IMR-90 (cell line): ENCODE measurements at regions not wholly inside any gene's neighbourhood (a gene's known extent, or its start where the extent isn't known, plus 50 kb on each side); places are given as distances from the start of the nearest gene placed in this dataset.
A peak's percentile ranks its signal among the peaks of the same experiment; 100 is the strongest.

ENCODE experiments used
- ATAC-seq: fragments of 200-7000 bp; cut with Tn5 transposase; 2 replicates; pipeline ENCODE4 v1.9.1; 2020; ENCODE audit warnings: low read depth, mild to moderate bottlenecking, moderate library complexity
- BruUV-seq: library from RNA; stranded (reverse); fragments of 400-500 nt; replicated peaks from 2 replicates; lab custom pipeline; 2021; lab: Mats Ljungman, UMichigan
- CTCF ChIA-PET: fragments of 300-600 bp; formaldehyde crosslinking; extraction: SDS; loops from one replicate; lab custom pipeline; 2021; ENCODE audit warnings: antibody characterized with exemption; lab: Yijun Ruan, JAX
- POLR2A ChIA-PET: fragments of 300-600 bp; sonication (Branson Sonifier 250); formaldehyde crosslinking; loops from one replicate; lab custom pipeline; 2022; ENCODE audit warnings: antibody characterized with exemption; ENCODE audit not compliant: unreplicated experiment; lab: Charles Lee
- DNase-seq: peaks from one replicate; pipeline ENCODE4 v3.0.0; 2013
- H2AFZ ChIP-seq: replicated peaks from 2 replicates; pipeline ENCODE3; 2013; ENCODE audit warnings: low read length, mild to moderate bottlenecking; ENCODE audit not compliant: poor library complexity
- H2AK5ac ChIP-seq: 2 replicates; pipeline ENCODE4 v1.6.1; 2013; ENCODE audit warnings: low read depth, low read length, inconsistent platforms
- H2AK9ac ChIP-seq: replicated peaks from 2 replicates; pipeline ENCODE3; 2013; ENCODE audit warnings: mild to moderate bottlenecking, low read depth, low read length, moderate library complexity; ENCODE audit not compliant: poor library complexity
- H2BK120ac ChIP-seq: 2 replicates; pipeline ENCODE4 v1.6.1; 2013; ENCODE audit warnings: low read depth, low read length, inconsistent platforms
- H2BK15ac ChIP-seq: 3 replicates; pipeline ENCODE4 v1.6.1; 2013; ENCODE audit warnings: low read depth, low read length, inconsistent platforms
- H2BK20ac ChIP-seq: 2 replicates; pipeline ENCODE4 v1.6.1; 2013; ENCODE audit warnings: low read depth, mild to moderate bottlenecking, inconsistent platforms, low read length, moderate library complexity
- H2BK5ac ChIP-seq: 2 replicates; pipeline ENCODE4 v1.6.1; 2013; ENCODE audit warnings: mild to moderate bottlenecking, low read depth, low read length, inconsistent platforms; ENCODE audit not compliant: poor library complexity, severe bottlenecking
- H3K14ac ChIP-seq: replicated peaks from 2 replicates; pipeline ENCODE4 v1.6.1; 2013; ENCODE audit warnings: low read depth, low read length, inconsistent platforms
- H3K18ac ChIP-seq: 2 replicates; pipeline ENCODE4 v1.6.1; 2013; ENCODE audit warnings: low read depth, low read length, control low read depth
- H3K23ac ChIP-seq: 2 replicates; pipeline ENCODE4 v1.6.1; 2013; ENCODE audit warnings: low read depth, low read length, inconsistent platforms
- H3K27ac ChIP-seq: 2 replicates; pipeline ENCODE4 v1.5.1; 2013; ENCODE audit warnings: mild to moderate bottlenecking, control low read depth, low read length; ENCODE audit not compliant: insufficient read depth
- H3K27me3 ChIP-seq: 2 replicates; pipeline ENCODE4 v1.6.1; 2013; ENCODE audit warnings: low read length; ENCODE audit not compliant: control insufficient read depth, insufficient read depth
- H3K36me3 ChIP-seq: 2 replicates; pipeline ENCODE4 v1.6.1; 2013; ENCODE audit warnings: low read length, mixed read lengths; ENCODE audit not compliant: control insufficient read depth, insufficient read depth
- H3K4ac ChIP-seq: 2 replicates; pipeline ENCODE4 v1.6.1; 2013; ENCODE audit warnings: low read depth, low read length, inconsistent platforms
- H3K4me1 ChIP-seq: 2 replicates; pipeline ENCODE4 v1.6.1; 2013; ENCODE audit warnings: low read length, mixed read lengths; ENCODE audit not compliant: control insufficient read depth, insufficient read depth
- H3K4me2 ChIP-seq: 2 replicates; pipeline ENCODE4 v1.6.1; 2013; ENCODE audit warnings: low read depth, mild to moderate bottlenecking, control low read depth, low read length, moderate library complexity
- H3K4me3 ChIP-seq: 2 replicates; pipeline ENCODE4 v1.5.1; 2013; ENCODE audit warnings: low read depth, mild to moderate bottlenecking, control low read depth, low read length, moderate library complexity; ENCODE audit not compliant: insufficient read depth
- H3K56ac ChIP-seq: 2 replicates; pipeline ENCODE4 v1.6.1; 2013; ENCODE audit warnings: low read length, inconsistent platforms; ENCODE audit not compliant: insufficient read depth; ENCODE audit errors: extremely low read depth
- H3K79me1 ChIP-seq, 2 experiments: 2 replicates each; pipeline ENCODE4 v1.6.1; 2013; ENCODE audit warnings: low read length in 2 of 2, inconsistent platforms in 1 of 2, low read depth in 1 of 2
- H3K9ac ChIP-seq: 2 replicates; pipeline ENCODE4 v1.6.1; 2013; ENCODE audit warnings: low read depth, low read length, control low read depth
- H3K9me1 ChIP-seq: 2 replicates; pipeline ENCODE4 v1.6.1; 2013; ENCODE audit warnings: low read length, inconsistent platforms; ENCODE audit not compliant: insufficient read depth
- H3K9me3 ChIP-seq: 2 replicates; pipeline ENCODE4 v1.6.1; 2013; ENCODE audit warnings: low read length; ENCODE audit not compliant: control insufficient read depth, insufficient read depth
- H4K20me1 ChIP-seq: 2 replicates; pipeline ENCODE4 v1.6.1; 2013; ENCODE audit warnings: low read length, inconsistent platforms; ENCODE audit not compliant: insufficient read depth
- H4K5ac ChIP-seq: 2 replicates; pipeline ENCODE4 v1.6.1; 2013; ENCODE audit warnings: mild to moderate bottlenecking, low read depth, low read length, control low read depth
- H4K8ac ChIP-seq, 2 experiments: 2 replicates each; pipeline ENCODE4 v1.6.1; 2013; ENCODE audit warnings: low read depth in 2 of 2, low read length in 2 of 2, control low read depth in 1 of 2, inconsistent platforms in 1 of 2
- H4K91ac ChIP-seq: 2 replicates; pipeline ENCODE4 v1.6.1; 2013; ENCODE audit warnings: low read depth, low read length, inconsistent platforms; ENCODE audit not compliant: insufficient read depth
- CHD1 ChIP-seq: IDR thresholded peaks from 2 replicates; pipeline ENCODE4 v1.6.1; 2012; ENCODE audit warnings: low read depth, low read length, improper control_type of control experiment
- MAFK ChIP-seq: IDR thresholded peaks from 2 replicates; pipeline ENCODE4 v1.6.1; 2012; ENCODE audit warnings: low read depth, low read length, improper control_type of control experiment
- MXI1 ChIP-seq: IDR thresholded peaks from 2 replicates; pipeline ENCODE4 v1.6.1; 2012; ENCODE audit warnings: low read depth, mild to moderate bottlenecking, low read length, moderate library complexity, borderline replicate concordance
- POLR2A ChIP-seq: IDR thresholded peaks from 2 replicates; pipeline ENCODE4 v1.6.1; 2012; ENCODE audit warnings: mild to moderate bottlenecking, low read depth, low read length
- RAD21 ChIP-seq: IDR thresholded peaks from 2 replicates; pipeline ENCODE4 v1.6.1; 2012; ENCODE audit warnings: low read length, improper control_type of control experiment
- RFX5 ChIP-seq: IDR thresholded peaks from 2 replicates; pipeline ENCODE4 v1.8.0; 2012; ENCODE audit warnings: low read depth, mild to moderate bottlenecking, low read length, moderate library complexity
- SMC3 ChIP-seq: fragments of 150-350 bp; IDR thresholded peaks from 2 replicates; pipeline ENCODE4 v1.6.1; 2016; ENCODE audit warnings: low read depth, mild to moderate bottlenecking, antibody characterized with exemption, low read length, moderate library complexity
- USF2 ChIP-seq: fragments of 150-350 bp; IDR thresholded peaks from 2 replicates; pipeline ENCODE4 v1.6.1; 2017; ENCODE audit warnings: mild to moderate bottlenecking, antibody characterized with exemption, low read length, low read depth
- WGBS, 2 experiments: methylation state at CpG; one replicate each; pipeline versions ENCODE4 v1.1.5 to v1.1.7; 2013; ENCODE audit warnings: missing lambda C conversion rate in 2 of 2; ENCODE audit not compliant: insufficient read length in 1 of 2; ENCODE audit errors: extremely low coverage in 2 of 2; 5-methylcytosine and 5-hydroxymethylcytosine counted together
- dilution Hi-C: fragments of 300-500 bp; cut with HindIII; formaldehyde crosslinking; loops from one replicate; pipeline ENCODE4 v1.14.3; 2018; ENCODE audit warnings: low sequenced_read_pairs; ENCODE audit not compliant: unreplicated experiment
- in situ Hi-C: fragments of 300-500 bp; cut with MboI; formaldehyde crosslinking; loops from 3 replicates; pipeline ENCODE4 v1.14.3; 2019; ENCODE audit warnings: low sequenced_read_pairs, inconsistent platforms, mixed read lengths
- intact Hi-C: fragments of 100-400 bp; cut with micrococcal nuclease; formaldehyde crosslinking; loops from 2 replicates; pipeline ENCODE4 v1.10.0; 2022
- TF ChIP-seq, protein P1 (sequence below): fragments of 150-350 bp; IDR thresholded peaks from 2 replicates; pipeline ENCODE4 v1.6.1; 2016; ENCODE audit warnings: low read depth, mild to moderate bottlenecking, low read length, moderate library complexity, borderline replicate concordance

DNA sequence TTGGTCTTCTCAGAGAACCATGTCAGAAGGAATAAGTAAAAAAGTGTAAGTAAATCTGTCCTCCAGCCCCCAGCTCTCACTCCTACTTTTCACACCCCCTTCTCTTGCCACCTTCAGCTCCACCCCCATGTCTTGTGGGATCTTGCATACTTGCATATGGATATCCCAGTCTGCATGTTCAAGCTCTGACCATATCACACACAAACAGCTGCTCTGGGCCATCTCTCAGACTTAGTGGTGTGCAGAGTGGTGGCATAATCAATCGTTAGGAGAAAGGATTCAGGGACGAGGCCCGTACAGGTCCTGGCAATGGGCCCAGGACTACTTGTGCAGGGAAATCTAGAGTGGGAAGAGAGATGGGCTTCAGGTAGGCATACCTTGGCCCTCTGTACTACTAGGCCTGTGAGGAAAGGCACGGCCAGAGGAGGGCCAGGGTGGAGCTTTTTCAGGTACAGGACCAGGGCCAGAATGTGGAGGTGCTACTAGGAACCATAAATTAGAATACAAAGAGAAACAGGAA is 112.0 kb upstream of the SGK1 start:
- no peak for ATAC-seq
- ChIA-PET POLR2A (no interaction called here), CTCF (no interaction called here)
- WGBS, 2 experiments, result 79% methylated on average over 2 of the region's 4 CpGs; no CpG with 5 or more reads in 1 of the 2 experiments
- no peak overlapping the region for H4K8ac ChIP-seq
- H4K91ac ChIP-seq, result peak overlapping the region; percentile 46; the same call in 1 of the 2 replicates
- no peak overlapping the region for H3K9ac ChIP-seq
- H3K23ac ChIP-seq, result no peak overlapping the region
- no peak overlapping the region for H2BK5ac ChIP-seq
- no peaks in the 10 kb centered on the region for H4K20me1 ChIP-seq
- H3K9me3 ChIP-seq, result no peaks in the 10 kb centered on the region
- H3K4me1 ChIP-seq, result peaks cover 3% of the 10 kb centered on the region
- H3K27ac ChIP-seq, result no peak overlapping the region
- H2BK20ac ChIP-seq, result peak overlapping the region; percentile 52; the same call in 1 of the 2 replicates
- H3K36me3 ChIP-seq, result no peaks in the 10 kb centered on the region
- H2BK15ac ChIP-seq, result peak overlapping the region; percentile 19
- no TSS peak for BruUV-seq
- no peak overlapping the region for H3K4me3 ChIP-seq
- intact Hi-C loops (no loop called here), dilution Hi-C loops (no loop called here), in situ Hi-C loops (no loop called here)
- TF ChIP-seq MAFK, result no peak
- no peak for TF ChIP-seq USF2
- no peak for TF ChIP-seq CHD1
- TF ChIP-seq SMC3, result no peak
- no peak for TF ChIP-seq MXI1
- TF ChIP-seq POLR2A, result no peak
- TF ChIP-seq RFX5, result no peak
- TF ChIP-seq, protein P1, sequence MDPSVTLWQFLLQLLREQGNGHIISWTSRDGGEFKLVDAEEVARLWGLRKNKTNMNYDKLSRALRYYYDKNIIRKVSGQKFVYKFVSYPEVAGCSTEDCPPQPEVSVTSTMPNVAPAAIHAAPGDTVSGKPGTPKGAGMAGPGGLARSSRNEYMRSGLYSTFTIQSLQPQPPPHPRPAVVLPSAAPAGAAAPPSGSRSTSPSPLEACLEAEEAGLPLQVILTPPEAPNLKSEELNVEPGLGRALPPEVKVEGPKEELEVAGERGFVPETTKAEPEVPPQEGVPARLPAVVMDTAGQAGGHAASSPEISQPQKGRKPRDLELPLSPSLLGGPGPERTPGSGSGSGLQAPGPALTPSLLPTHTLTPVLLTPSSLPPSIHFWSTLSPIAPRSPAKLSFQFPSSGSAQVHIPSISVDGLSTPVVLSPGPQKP, result no peak
- no peak for TF ChIP-seq RAD21
- H3K18ac ChIP-seq, result peak overlapping the region; percentile 29; the same call in 1 of the 2 replicates
- peak overlapping the region; percentile 44; the same call in 1 of the 2 replicates for H3K4ac ChIP-seq
- no peak for DNase-seq
- H3K27me3 ChIP-seq, result no peaks in the 10 kb centered on the region
- no peaks in the 10 kb centered on the region for H3K79me1 ChIP-seq
- no peak overlapping the region for H3K4me2 ChIP-seq
- H3K56ac ChIP-seq, result no peak overlapping the region
- H2AK5ac ChIP-seq, result peak overlapping the region; percentile 20; the same call in 1 of the 2 replicates
- no peak overlapping the region for H2AK9ac ChIP-seq
- 0 out of 2 replicates have a peak overlapping the region, but pooled peaks have one; percentile 19 for H3K14ac ChIP-seq
- H4K5ac ChIP-seq, result peak overlapping the region; percentile 17; the same call in 1 of the 2 replicates
- H2AFZ ChIP-seq, result peak overlapping the region; percentile 5
- H3K9me1 ChIP-seq, result peaks cover 8% of the 10 kb centered on the region; the same call in 1 of the 2 replicates
- H2BK120ac ChIP-seq, result peak overlapping the region; percentile 59; the same call in 1 of the 2 replicates
